GM23338 (cell line): ENCODE measurements at regions not wholly inside any gene's neighbourhood (a gene's known extent, or its start where the extent isn't known, plus 50 kb on each side); places are given as distances from the start of the nearest gene placed in this dataset.

Experiments used
- CREB1 ChIP-seq: fragments of 250-450 bp; sonication (Bioruptor Pico); IDR thresholded peaks from 2 replicates; pipeline ENCODE4 v1.5.0; 2020; ENCODE audit warnings: low read depth, mild to moderate bottlenecking, moderate library complexity
- CTCF ChIP-seq, 2 experiments: fragments of 200-600 bp in 1 of 2; sonication (generic) in 1 of 2; conservative IDR thresholded peaks; 2 replicates each; pipeline versions ENCODE4 v1.5.1 to v1.6.1; 2016 to 2017; ENCODE audit warnings: antibody characterized with exemption in 2 of 2, low read depth in 2 of 2, mild to moderate bottlenecking in 2 of 2, moderate library complexity in 1 of 2
- ETS1 ChIP-seq: IDR thresholded peaks from 2 replicates; pipeline ENCODE4 v1.6.1; 2016; ENCODE audit warnings: antibody characterized with exemption
- EZH2 ChIP-seq: fragments of 200-600 bp; sonication (generic); IDR thresholded peaks from one replicate; pipeline ENCODE4 v1.8.0; 2017; ENCODE audit warnings: antibody characterized with exemption, mild to moderate bottlenecking, low read depth; ENCODE audit not compliant: unreplicated experiment
- EZH2phosphoT487 ChIP-seq: fragments of 200-600 bp; sonication (generic); IDR thresholded peaks from one replicate; pipeline ENCODE4 v1.8.1; 2018; ENCODE audit warnings: antibody characterized with exemption; ENCODE audit not compliant: unreplicated experiment
- JUNB ChIP-seq: IDR thresholded peaks from one replicate; pipeline ENCODE4 v1.6.1; 2016; ENCODE audit warnings: antibody characterized with exemption; ENCODE audit not compliant: unreplicated experiment
- POLR2AphosphoS5 ChIP-seq: IDR thresholded peaks from 2 replicates; pipeline ENCODE4 v1.6.1; 2016; ENCODE audit warnings: antibody characterized with exemption, low read depth
- REST ChIP-seq: IDR thresholded peaks from one replicate; pipeline ENCODE4 v1.6.1; 2018; ENCODE audit warnings: antibody characterized with exemption; ENCODE audit not compliant: unreplicated experiment
- ZNF331 ChIP-seq: fragments of 250-450 bp; sonication (Bioruptor Pico); IDR thresholded peaks from 2 replicates; pipeline ENCODE4 v1.5.0; 2020; ENCODE audit warnings: low read depth, mild to moderate bottlenecking, moderate library complexity

DNA sequence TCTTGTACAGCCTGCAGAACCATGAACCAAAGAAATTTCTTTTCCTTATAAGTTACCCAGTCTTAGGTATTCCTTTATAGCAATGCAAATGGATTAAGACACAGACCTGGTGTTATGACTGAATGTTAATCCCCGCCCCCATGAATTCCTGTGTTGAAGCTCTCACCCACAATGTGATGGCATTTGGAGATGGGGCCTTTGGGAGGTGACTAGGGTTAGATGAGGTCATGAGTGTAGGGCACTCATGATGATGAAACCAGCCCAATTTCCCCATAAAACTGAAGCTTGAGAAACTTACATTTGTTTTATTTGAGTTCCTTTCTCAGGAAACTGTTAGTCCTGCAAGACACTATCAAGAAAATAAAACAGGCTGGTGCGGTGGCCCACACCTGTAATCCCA is 115.8 kb upstream of the THY1 start:
- no peak for TF ChIP-seq EZH2
- TF ChIP-seq CTCF (conservative IDR thresholded peaks at IDR 0.05; ENCODE audit: low read depth in 2 of 2), result no peak
- TF ChIP-seq REST, result no peak
- TF ChIP-seq EZH2phosphoT487, result no peak
- TF ChIP-seq JUNB, result no peak
- no peak for TF ChIP-seq POLR2AphosphoS5
- TF ChIP-seq ZNF331, result no peak
- no peak for TF ChIP-seq CREB1 (CRISPR knock-in tag)
- TF ChIP-seq ETS1, result no peak
